ENCODE measurements at regions not wholly inside any gene's neighbourhood (a gene's known extent, or its start where the extent isn't known, plus 50 kb on each side); places are given as distances from the start of the nearest gene placed in this dataset.

GRCh38 chr3:150145659-150146058 is 175.0 kb upstream of the PFN2 start:
- no peak for TF ChIP-seq CTCF (IDR thresholded peaks at IDR 0.05; ENCODE audit: low read depth, low read length)
- H3K4me3 ChIP-seq (ENCODE audit: low read depth, low read length) = no peak overlapping the region

- H3K4me3 ChIP-seq (ENCODE audit: low read depth, low read length) = no peak overlapping the region
- no peak for TF ChIP-seq CTCF (IDR thresholded peaks at IDR 0.05; ENCODE audit: low read depth, low read length)
These were observed 173.6 kb upstream of the PFN2 start for GRCh38 chr3:150144191-150144708.

- no peak overlapping the region for H3K4me3 ChIP-seq (ENCODE audit: low read depth, low read length)
- no peak for TF ChIP-seq CTCF (IDR thresholded peaks at IDR 0.05; ENCODE audit: low read depth, low read length)
These were observed 172.2 kb upstream of the PFN2 start for GRCh38 chr3:150142936-150143335.

DNA sequence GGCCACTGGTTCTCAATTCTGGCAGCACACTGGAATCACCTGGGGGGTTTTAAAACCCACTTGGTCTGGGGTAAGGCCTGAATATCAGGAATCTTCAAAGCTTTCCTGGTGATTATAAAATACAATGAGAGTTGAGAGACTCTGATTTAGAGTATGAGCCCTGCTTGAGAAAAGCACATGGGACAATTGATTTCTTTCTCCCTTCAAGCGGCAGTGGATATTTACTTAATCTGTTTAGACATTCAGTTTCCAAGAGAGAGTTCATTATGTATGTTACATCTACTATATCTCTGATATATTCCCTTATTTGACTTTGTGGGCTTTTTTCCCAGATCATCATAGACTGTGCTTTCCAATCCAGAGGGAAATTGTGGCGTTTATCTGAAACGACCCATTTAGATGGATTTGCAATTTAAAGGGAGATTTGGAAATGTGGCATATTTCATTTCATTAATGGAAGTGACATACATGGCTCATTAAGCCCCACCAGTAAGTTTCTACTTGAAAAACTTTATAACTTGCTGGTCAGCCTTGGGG is 171.2 kb upstream of the PFN2 start:
- H3K4me3 ChIP-seq (ENCODE audit: low read depth, low read length) = no peak overlapping the region
- no peak for TF ChIP-seq CTCF (IDR thresholded peaks at IDR 0.05; ENCODE audit: low read depth, low read length)

DNA sequence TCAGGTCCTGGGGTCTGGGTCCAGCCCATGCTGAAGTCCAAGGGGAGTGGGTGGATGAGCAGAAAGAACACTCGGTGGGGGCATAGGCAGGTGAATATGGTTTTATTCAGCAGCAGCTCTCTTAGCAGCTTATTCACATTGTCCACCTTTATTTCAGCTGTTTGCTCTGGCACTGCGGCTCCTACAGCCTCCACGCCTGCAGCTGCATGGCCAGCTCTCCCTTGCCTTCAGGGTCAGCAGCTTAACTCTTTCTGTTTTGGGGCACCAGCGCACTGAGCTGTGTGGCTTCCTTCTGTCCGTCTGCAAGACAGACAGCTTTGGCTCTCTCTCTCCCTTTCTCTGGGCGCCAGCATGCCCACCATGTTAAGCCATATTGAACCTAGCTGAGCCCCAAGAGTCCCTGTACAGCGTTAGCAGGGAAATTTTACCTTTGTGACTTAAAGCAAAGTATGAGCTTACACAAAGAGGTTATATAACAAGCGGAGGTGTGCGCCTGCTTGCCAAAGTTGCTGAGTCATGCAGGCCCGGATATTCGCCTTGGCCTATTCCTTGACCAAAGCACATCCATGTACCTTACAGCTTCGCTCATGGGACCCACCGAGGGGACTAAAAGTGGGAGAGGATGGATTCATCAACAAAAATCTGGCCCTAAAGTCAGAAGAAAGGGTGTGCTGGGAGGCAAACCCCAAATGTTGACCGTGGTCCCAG is 170.1 kb upstream of the PFN2 start:
- H3K4me3 ChIP-seq (ENCODE audit: low read depth, low read length) = no peak overlapping the region
- TF ChIP-seq CTCF (IDR thresholded peaks at IDR 0.05; ENCODE audit: low read depth, low read length) = no peak

DNA sequence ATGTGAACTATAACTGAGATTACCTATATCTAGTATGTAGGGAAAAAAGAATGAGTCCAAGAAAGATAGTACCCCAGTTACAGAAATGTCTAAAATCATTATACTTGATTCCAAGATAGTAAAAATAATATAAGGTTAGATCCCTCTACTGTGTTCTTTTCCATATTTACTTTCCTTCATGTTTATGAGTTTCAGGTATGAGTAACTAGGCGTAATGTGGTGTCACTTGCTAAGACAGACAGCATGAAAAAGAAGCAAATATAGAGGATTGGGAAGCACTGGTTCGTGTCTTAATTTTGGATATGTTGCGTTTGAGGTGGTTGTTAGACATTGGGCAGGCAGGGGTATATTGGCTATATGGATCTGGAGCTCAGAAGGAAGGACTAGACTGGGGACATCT is 168.1 kb upstream of the PFN2 start:
- no peak overlapping the region for H3K4me3 ChIP-seq (ENCODE audit: low read depth, low read length)
- no peak for TF ChIP-seq CTCF (IDR thresholded peaks at IDR 0.05; ENCODE audit: low read depth, low read length)

GRCh38 chr3:150136242-150136641 is 165.5 kb upstream of the PFN2 start:
- H3K4me3 ChIP-seq (ENCODE audit: low read depth, low read length) = no peak overlapping the region
- TF ChIP-seq CTCF (IDR thresholded peaks at IDR 0.05; ENCODE audit: low read depth, low read length) = no peak

Measured in WI38 (cell line).